Renal cortical epithelial cell (primary cell): ENCODE measurements at regions not wholly inside any gene's neighbourhood (a gene's known extent, or its start where the extent isn't known, plus 50 kb on each side); places are given as distances from the start of the nearest gene placed in this dataset.
A peak's percentile ranks its signal among the peaks of the same experiment; 100 is the strongest.
"Not testable (repeated sequence)": the region's sequence is repeated elsewhere in the genome, so short reads cannot be mapped to it uniquely, and the experiment has no call there.

Experiments used
- DNase-seq: peaks from one replicate; pipeline ENCODE4 v3.0.0-alpha.2; 2011; ENCODE audit warnings: low read depth

DNA sequence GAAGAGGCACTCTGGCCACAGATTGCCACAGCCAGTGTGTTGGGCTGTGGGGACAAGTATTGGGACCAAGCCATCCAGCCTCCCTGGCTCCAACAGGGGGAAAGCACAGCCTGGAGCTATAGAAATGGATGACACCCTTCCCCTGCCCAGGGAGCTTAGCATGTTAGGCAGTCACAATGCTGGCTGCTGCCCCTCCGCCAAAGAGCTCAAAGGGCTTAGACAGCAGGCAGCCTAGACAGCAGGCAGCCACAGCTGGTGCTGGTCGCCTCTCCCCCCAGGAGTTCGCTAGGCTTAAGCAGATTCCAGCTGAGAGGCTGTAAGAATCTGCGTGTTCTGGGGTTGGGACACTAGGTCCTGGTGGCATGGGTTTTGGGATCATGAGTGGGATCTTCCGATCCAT is 94.5 kb upstream of the MXRA5 start:
- DNase-seq: no peak

DNA sequence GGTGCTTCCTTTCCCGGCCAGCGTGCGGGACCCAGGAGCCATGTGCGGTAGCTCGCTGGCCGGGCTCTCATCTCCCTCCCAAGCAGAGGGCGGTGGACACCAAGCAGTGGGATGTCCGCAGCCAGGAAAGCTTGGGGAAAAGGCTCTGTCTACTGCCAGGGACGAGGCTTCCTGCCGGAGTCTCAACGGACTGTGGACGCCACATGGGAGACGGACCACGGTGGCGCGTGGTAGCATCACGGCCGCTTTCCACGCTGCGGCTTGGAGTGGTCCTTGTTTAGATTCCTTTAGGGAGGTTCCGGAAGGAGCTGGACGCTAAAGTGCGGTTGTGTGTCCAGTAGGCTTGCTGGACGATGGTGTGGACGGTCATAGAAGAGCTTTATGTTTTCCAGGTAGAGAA is 89.5 kb upstream of the MXRA5 start:
- DNase-seq: not testable (repeated sequence)

DNA sequence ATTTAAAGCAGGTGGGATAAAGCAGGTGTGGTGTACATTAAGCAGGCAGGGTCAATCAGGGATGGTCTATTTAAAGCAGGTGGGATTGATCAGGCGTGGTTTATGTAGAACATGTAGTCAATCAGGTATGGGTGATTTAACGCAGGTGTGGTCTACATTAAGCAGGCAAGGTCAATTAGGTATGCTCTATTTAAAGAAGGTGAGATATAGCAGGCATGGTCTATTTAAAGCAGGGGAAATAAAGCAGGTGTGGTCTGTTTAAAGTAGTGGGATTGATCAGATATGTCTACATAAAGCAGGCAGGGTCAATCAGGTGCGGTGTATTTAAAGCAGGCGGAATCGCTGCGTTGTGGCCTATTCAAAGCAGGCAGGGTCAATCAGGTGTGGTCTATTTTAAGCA is 88.6 kb upstream of the MXRA5 start:
- DNase-seq: no peak

DNA sequence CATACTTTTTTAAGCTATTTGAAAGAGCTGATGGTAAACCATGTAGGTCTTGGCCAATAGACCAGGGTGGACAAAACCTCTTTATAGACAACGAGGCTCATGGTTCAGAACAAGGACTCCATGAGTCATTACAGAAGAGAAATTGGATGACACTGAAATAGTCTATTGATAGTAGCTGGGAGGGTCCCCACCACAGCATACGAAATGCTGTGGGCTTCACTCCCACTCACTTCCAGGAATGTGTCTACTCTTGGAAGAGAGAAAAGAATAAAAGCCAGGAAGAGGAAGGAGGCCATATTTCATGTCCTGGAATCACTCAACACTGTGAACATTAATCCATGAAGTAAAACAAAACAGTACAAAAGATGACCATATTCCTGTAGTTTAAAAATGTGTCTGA is 82.3 kb upstream of the MXRA5 start:
- DNase-seq: no peak

DNA sequence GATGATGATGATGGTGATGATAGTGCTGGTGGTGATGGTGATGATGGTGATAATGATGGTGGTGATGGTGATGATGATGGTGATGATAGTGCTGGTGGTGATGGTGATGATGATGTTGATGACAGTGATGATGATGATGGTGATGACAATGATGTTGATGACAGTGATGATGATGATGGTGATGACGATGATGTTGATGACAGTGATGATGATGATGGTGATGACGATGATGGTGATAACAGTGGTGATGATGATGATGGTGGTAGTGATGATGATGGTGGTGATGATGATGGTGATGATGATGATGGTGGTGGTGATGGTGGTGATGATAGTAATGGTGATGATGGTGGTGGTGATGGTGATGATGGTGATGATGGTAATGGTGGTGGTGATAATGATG is 80.1 kb upstream of the MXRA5 start:
- no peak for DNase-seq

DNA sequence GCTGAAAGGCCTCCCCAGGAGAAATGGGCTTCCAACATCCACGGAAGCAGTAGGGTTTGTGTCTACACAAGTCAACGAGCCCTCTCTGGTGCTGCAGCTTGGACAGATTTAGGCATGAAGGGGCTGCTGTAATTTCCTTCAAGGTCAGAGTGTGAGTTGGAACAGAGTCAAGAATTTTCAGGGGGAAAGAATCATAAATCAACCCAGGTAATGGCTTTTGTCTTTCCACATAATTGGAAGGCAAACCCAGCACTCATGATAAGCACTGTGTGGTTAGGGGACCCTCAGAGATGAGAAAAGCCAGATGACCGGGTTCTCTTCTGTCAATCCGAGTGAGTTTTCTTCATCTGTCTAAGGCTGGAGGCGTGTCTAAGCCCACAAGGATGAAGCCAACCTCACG is 78.6 kb upstream of the MXRA5 start:
- DNase-seq: no peak

DNA sequence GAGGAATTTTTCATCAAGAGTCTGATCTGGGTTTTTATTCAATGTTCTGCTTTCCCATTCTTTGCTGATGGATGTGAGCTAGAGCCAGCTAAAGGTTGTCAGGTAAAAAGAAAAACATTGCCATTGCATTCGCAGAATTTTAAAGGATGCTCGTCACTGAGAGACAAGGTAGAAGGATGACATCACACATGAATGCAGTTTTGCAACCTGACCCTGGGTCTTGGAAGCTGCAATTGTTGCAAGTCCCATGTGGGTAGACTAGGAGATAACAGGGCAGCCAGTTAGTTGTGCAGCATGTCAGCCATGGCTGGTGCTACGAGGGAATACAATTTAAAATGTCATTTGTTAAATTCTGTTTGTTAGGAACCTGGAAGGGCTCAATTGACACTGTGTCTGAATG is 73.9 kb upstream of the MXRA5 start:
- DNase-seq: no peak

DNA sequence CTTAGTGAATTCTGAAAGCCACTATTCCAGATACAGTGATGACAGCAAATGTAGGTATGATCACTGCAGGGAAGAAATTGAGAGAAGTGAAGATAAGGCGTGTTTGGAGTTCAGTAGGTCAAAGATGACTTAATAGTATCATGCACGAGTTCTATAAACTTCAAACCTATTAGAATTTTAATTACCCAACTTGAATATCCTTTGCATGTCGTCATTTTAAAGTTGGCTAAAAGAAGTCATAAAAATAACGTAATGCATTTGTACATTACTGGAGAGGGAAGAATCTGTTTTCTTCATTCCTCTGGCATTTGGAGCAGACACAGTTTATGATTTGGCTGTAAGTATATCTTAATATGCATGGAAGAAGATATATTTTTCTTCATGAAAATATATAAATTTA is 68.6 kb upstream of the MXRA5 start:
- no peak for DNase-seq

DNA sequence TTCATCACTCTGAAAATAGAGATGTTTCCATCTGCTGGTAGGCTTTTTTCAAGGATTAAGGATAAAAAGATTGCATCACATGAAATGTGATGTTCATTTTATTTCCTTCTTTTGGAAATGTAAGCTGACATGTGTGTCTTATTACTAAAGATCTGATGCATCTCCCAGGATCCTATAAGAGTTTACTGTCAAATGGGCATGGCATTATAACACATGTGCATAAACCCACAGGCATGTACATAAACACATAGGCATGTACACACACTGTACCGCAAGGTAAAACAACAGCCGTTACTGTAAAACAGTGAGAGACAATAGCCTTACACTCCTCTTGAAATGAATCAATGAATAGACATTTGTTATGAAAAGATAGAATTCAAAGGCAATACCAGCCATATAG is 65.2 kb upstream of the MXRA5 start:
- DNase-seq: not testable (repeated sequence)

DNA sequence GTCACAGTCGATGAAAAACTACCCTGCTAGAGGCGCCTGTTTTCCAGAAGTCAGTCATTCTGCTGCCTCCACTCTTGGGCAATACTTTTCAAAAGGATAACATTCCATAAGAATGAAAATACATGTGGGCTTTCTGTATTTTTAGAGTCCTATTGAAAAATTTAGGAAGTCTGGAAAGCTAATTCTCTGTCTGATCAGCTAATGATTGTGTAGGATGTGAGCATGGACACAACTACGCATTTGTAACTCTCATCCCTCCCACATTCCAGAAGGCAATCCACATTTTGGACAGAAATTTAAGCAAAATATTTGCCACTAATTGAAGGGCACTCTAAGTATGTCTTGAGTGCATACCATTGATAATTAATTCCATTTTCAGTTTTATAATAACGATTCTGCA is 63.5 kb upstream of the MXRA5 start:
- DNase-seq: not testable (repeated sequence)

DNA sequence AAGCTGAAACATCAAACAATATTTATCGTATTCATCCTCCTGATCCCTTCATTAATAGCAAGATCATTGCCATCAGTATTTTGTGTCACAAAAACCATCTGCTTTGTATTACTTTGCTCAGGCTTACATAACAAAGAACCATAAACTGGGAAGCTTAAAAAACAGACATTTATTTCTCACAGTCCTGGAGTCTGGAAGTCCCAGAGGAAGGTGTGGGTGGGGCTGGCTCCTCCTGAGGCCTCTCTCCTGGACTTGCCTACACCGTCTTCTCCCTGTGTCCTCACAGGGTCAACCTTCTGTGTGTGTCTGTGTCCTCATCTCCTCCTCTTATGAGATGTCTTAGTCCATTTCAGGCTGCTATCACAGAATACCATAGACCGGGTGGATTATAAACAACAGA is 61.3 kb upstream of the MXRA5 start:
- no peak for DNase-seq

DNA sequence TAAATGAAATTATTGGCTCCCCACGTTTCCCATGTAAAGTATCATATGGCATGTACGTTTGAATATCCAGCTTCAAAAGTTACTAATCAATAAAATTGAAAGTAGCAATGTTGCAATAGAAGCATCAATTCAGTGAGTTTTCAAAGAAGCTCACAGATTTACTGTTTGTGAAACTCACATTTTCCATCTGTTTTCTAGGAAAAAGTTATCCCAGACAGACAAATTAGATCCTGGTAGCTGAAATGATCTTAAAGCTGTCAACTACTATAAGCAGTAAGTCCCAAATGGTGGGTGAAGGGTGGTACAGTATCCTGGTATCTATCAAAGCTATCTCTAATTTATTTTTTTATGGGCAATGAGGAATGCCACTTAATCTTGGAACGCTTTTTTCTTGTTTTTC is 60.7 kb upstream of the MXRA5 start:
- no peak for DNase-seq

DNA sequence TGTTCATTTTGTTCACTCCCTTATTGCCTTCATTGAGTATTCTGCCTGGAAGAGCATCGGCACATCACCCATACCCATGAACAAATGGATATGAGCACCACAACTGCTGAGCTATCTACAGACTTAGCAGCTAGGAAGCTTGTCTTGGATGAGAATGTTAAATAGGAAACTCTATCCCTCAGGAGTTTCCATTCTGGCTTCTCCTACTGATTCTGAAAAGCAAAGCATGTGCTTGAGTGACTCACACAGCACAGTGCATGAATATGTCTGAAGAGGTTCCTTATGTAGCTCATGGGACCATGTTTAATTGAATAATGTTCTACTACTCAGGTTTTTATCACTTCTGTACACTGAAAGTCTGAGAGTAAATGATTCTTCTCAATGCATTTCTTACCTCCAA is 57.3 kb upstream of the MXRA5 start:
- peak; percentile 1 for DNase-seq
